CMK (cell line): ENCODE measurements at regions not wholly inside any gene's neighbourhood (a gene's known extent, or its start where the extent isn't known, plus 50 kb on each side); places are given as distances from the start of the nearest gene placed in this dataset.
"Not testable (repeated sequence)": the region's sequence is repeated elsewhere in the genome, so short reads cannot be mapped to it uniquely, and the experiment has no call there.

Source experiments
- DNase-seq: peaks from one replicate; pipeline ENCODE4 v3.0.0-alpha.2; 2010; ENCODE audit warnings: low read depth

- no peak for DNase-seq
Measured at GRCh38 chr7:16369855-16370254, 51.5 kb downstream of the CRPPA start.

- not testable (repeated sequence) for DNase-seq
Measured at GRCh38 chr7:16369309-16369708, 52.0 kb downstream of the CRPPA start.

DNA sequence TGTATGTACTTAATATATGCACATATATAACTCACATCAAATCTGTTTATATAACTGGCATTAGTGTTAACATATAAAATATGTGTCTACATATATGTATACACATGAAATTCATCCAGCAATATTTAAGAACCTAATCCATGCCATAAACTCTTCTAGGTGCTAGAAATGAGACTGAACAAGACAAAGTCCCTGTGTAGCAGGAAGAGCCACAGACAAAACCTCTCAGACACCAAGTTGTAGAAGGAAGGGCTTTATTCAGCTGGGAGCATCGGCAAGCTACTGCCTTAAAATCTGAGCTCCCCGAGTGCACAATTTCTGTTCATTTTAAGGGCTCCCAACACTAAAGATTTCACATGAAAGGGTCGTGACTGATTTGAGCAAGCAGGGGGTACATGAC is 52.5 kb downstream of the CRPPA start:
- no peak for DNase-seq

DNA sequence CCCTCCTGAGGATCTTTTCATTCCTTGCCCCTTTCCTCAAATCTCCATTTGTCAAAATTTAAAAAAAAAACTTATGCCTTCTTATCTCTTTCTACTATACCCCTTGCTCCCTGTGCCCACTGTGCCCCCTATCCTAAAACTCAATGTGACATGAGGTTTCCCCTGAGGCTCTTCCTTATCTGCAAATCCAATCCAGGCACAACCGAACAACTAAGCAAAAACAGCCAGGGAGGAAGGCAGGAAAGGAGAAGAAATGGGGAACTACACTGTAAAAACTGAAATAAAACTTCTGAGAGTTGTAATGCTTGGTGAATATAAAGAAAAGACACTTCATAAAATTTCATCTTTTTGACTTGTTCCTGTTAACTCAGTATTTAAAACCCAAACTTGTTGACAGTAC is 54.2 kb downstream of the CRPPA start:
- peak; percentile 37 for DNase-seq

GRCh38 chr7:16365952-16366351 is 55.4 kb downstream of the CRPPA start:
- DNase-seq = no peak

GRCh38 chr7:16365177-16365576 is 56.2 kb downstream of the CRPPA start:
- DNase-seq = no peak

- DNase-seq = no peak
Measured at GRCh38 chr7:16359216-16359615, 62.1 kb downstream of the CRPPA start.

DNA sequence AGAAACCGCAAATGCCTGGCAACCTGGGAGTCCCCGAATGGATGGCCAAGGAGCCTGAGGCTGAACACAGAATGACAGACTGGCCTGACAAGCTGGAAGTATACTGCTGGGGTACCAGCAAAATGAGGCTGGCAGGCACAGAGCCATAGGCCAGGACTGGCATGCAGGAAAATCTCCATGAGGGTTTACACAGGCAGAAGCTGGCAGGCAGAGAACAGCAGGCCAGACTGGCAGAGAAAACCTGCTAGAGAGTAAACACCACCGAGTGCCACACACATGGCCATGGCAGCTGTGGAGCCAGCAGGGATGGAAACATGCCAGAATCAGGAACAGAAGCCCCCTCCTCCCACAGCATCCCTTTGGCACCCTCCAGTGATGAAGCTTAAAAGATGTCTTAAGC is 63.4 kb downstream of the CRPPA start:
- DNase-seq = no peak

DNA sequence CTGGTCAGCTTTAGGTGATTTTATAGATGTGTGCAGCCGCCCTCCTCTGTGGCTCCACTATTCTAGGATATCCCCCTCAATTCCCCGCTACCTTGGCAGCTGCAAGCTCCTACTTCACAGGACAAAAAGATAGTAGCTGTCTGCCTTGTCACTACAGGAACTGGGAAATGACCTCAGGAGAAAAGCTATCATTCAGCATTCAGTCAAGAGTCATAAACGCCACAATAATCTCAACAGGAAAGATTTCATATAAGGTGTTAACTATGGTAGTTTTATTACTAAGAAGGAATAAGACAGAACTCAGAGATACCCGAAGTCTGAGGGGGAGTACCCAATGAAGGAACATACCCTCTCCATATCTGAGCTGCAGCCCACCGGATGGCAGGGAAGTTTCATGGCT is 63.9 kb downstream of the CRPPA start:
- DNase-seq = no peak

- DNase-seq = no peak
Measured at GRCh38 chr7:16356301-16356958, 64.9 kb downstream of the CRPPA start.

DNA sequence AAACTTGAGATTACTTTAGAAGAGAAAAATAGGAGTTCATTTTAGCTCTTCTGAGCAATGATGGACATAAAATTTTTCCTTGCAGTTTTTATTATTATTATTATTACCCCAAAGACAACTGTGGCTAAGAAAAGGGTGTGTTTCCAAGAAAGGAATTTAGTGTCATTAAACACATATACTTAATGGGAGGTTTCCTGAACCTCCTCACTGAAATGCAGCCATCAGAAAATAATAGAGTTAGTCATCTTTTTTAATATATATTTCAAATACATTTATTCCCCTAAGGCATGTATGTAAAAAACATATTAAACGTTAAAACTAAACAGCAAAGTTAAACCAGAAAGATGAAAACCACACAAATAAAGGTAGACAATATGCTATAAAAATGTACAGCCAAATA is 66.8 kb downstream of the CRPPA start:
- no peak for DNase-seq

DNA sequence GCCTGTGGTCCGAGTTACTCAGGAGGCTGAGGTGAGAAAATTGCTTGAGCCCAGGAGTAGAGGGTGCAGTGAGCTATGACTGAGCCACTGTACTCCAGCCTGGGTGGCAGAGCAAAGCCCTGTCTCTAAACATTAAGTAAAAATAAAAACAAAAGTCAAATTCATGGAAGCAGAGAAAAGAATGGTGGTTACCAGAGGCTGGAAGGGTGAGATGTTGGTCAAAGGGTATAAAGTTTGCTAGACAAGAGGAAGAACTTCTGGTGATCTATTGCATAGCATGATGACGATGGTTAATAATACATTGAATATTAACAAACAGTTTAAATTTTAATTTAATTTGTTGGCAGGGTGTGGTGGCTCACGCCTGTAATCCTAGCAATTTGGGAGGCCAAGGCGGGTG is 68.1 kb downstream of the CRPPA start:
- no peak for DNase-seq

GRCh38 chr7:16350634-16351033 is 70.7 kb downstream of the CRPPA start:
- no peak for DNase-seq

DNA sequence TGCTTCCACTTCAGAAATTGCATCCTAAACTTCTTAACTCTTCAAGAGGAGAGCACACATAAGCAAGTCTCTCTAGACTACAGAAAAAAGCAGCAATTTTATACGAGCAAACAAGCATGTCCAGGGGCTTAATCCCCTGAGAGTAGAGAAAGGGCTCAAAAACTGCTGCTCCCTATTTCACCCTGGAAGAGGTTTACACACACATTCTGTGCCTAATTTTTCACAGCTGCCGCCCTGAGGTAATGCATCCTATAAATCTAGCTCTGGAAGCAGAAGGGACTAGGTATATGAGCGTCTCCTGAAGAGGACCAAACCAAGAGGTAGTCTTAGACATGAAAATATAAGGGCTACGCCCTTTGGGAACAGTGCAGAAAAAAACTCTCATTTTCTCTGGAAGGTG is 73.1 kb downstream of the CRPPA start:
- no peak for DNase-seq

DNA sequence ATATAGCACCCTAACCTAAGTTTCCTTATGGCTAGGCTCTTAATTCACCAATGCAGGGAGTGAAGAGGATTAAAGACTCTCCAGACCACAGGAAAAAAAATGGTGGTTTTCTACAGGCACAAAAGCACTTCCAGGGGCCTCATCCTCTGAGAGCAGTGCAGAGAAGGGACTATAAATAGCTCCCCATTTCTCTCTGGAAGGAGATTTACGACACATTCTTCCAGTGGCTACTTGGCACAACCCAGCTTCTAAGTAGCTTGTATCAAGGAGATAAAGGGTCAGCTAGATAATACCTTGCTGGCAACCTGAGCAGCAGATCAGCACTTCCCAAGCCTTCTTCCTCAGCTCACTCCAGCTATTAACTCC is 73.5 kb downstream of the CRPPA start:
- no peak for DNase-seq

DNA sequence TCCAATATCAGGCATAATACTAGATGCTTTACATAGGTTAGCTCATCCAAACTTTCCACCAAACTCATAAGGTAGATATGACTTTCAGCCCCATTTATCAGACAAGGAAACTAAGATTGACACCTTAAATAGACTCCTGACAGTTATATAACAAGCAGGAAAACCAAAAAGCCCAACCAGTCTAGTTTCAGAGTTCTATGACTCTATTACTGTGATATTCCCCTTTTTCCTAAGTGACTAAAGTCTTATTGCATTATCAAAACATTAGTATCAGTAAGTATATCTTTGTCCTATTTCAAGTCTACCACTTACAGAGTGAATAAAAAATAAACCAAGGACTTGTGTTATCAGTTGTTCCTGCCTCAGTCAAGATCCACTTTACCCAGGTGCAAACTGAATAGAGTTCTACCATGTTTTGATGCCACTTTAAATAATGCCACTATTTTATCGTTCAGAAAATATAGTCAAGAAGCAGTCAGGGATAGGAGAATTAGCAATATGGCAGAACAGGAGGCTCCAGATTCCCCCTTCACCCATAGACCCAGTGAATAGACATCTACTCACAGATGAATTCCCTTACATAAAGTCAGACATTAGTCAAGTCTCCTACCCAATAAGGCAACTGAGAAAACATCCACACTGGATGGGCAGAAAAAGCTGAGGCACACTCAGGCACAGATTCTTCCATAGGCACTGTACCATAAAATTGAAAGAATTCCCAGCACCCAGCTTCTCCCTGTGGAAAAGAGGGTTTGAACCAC is 74.1 kb downstream of the CRPPA start:
- DNase-seq = no peak

- DNase-seq = no peak
Measured at GRCh38 chr7:16345979-16346958, 75.1 kb downstream of the CRPPA start.

- no peak for DNase-seq
Measured at GRCh38 chr7:16344927-16345326, 76.4 kb downstream of the CRPPA start.

DNA sequence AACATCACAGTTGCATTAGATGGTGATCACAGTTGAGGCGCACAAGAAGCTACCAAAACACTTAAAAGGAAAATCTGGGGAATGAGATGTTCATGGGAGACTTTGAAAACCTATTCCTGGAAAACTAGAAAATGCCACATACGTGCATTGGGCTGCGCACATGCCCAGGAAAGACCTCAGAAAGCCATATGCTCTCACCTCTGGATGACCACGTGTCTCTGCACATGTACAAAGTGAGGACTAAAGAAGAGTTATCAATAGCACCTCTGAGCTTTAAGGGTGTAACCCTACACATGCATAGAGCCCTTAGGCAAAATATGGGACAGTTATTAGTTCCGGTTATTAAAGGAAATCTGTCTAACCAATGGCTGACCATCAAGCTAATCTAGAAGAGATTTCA is 77.7 kb downstream of the CRPPA start:
- DNase-seq = no peak

DNA sequence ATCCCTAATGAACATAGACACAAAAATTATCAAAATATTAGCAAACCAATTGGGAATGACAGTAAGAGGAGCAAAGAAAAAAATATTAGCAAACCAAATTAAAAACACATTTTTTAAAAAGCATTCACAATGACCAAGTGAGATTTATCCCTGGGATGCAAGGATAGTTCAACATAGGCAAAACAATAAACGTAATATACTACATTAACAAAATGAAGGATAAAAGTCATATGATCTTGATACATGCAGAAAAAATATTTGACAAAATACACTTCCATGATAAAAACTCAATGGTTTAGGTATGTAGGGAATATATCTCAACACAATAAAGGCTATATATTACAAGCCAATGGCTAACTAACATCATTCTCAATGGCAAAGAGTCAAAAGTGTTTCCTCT is 83.3 kb downstream of the CRPPA start:
- DNase-seq = no peak

DNA sequence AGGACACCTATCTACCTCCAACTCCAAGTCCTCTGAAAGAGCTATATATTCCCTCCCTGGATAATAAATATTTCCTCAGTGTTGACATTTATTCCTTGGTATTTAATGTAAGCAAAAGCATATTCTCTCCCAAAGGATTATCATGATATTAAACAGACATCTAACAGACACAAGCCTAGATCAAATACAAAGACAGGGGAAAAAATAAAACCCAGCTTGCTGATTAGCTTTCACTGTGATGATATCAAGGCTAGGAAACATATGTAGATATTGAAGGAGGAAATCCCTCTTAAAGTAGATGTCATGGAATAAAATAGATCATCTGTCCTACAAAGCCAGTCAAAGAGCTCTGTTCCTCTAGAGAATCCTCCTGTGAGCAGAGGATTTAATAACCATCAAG is 95.2 kb downstream of the CRPPA start:
- DNase-seq = no peak

DNA sequence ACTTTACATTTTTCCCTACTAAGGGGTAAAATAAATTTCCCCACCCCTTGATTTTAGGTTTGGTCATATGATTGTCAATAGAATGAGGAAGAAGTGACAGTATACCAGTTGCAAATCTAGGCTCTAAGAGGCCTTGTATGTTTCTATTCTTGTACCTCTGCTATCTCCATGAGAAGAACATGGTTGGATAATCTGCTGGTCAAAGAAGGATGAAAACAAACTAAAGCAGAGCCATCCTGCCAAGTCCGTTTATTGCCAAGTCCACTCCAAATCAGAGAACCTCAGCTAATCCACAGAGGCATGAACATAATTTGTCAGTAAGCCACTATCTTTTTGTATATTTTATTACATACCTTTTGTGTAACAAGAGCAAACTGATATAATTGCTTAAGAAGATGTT is 98.0 kb downstream of the CRPPA start:
- no peak for DNase-seq
